ENCODE measurements at regions not wholly inside any gene's neighbourhood (a gene's known extent, or its start where the extent isn't known, plus 50 kb on each side); places are given as distances from the start of the nearest gene placed in this dataset.

DNA sequence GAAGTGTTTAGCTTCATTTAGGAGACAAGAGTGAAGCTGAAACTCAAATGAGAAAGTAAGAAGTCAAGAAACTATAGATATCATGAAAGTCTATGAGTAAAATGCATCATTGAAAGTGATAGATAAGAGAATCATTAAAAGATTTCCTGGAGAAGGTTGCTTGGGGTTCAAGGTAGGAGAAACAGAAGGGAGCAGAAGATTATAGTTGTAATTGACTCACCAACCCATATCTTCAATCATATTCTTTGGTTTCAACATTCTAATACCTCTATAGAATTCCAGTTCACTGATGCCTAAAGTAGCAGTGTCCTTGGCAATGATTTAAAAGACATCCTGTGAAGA is 365.7 kb upstream of the RIOK2 start:
- TF ChIP-seq GATA2 (IDR thresholded peaks at IDR 0.05; ENCODE audit: low read depth, low read length) (no peak), GATA3 (IDR thresholded peaks at IDR 0.05; ENCODE audit: low read depth, low read length) (no peak)

All from SH-SY5Y (cell line).